Upper lobe of left lung (tissue), 4 donors: ENCODE measurements at regions not wholly inside any gene's neighbourhood (a gene's known extent, or its start where the extent isn't known, plus 50 kb on each side); places are given as distances from the start of the nearest gene placed in this dataset.

Source experiments
- POLR2A ChIP-seq, 4 donors: fragments of 450-650 bp; IDR thresholded peaks; one replicate each; pipeline ENCODE4 v1.5.1; 2016 to 2017; ENCODE audit warnings: antibody characterized with exemption in 4 of 4, mild to moderate bottlenecking in 2 of 4
- TF ChIP-seq, protein P1 (sequence below), 6 experiments: fragments of 450-650 bp in 4 of 6; fragments of 200-600 bp in 2 of 6; sonication (generic) in 2 of 6; IDR thresholded peaks; one replicate each; pipeline ENCODE4 v1.5.1; 2016 to 2019; ENCODE audit warnings: antibody characterized with exemption in 6 of 6

DNA sequence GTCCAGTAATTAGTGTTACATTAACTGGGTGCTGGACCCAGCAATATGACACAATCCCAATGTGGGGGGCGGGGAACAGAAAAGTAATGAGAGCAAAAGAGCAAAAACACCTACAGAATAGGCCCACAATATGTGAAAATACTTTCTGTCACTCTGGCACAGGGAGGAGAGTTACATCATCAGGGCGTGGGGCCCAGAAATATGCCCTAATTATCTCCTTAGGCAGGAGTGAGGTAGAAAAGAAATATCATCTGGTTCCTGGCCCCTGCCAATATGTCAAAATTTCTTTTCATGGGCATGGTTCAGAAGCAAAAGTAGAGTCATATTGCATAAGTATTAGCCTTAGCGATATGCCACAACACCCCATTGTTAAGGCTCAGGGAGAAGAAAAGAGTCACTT, 959.8 kb upstream of the TSPY4 start:
- TF ChIP-seq, protein P1, sequence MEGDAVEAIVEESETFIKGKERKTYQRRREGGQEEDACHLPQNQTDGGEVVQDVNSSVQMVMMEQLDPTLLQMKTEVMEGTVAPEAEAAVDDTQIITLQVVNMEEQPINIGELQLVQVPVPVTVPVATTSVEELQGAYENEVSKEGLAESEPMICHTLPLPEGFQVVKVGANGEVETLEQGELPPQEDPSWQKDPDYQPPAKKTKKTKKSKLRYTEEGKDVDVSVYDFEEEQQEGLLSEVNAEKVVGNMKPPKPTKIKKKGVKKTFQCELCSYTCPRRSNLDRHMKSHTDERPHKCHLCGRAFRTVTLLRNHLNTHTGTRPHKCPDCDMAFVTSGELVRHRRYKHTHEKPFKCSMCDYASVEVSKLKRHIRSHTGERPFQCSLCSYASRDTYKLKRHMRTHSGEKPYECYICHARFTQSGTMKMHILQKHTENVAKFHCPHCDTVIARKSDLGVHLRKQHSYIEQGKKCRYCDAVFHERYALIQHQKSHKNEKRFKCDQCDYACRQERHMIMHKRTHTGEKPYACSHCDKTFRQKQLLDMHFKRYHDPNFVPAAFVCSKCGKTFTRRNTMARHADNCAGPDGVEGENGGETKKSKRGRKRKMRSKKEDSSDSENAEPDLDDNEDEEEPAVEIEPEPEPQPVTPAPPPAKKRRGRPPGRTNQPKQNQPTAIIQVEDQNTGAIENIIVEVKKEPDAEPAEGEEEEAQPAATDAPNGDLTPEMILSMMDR (IDR thresholded peaks at IDR 0.05): no peak
- TF ChIP-seq POLR2A (IDR thresholded peaks at IDR 0.05): no peak
